Peyer's patch (tissue), 4 donors: ENCODE measurements at regions not wholly inside any gene's neighbourhood (a gene's known extent, or its start where the extent isn't known, plus 50 kb on each side); places are given as distances from the start of the nearest gene placed in this dataset.

Experiments used
- DNase-seq, 3 donors: peaks; one replicate each; pipeline ENCODE4 v3.0.0-alpha.2; 2017 to 2019
- H3K27ac ChIP-seq, 4 donors: fragments of 200-600 bp; sonication (generic); one replicate each; pipeline ENCODE4 v1.5.1; 2016 to 2019
- H3K27me3 ChIP-seq, 2 donors: fragments of 200-600 bp; sonication (generic); one replicate each; pipeline ENCODE4 v1.5.1; 2019
- H3K36me3 ChIP-seq, 3 donors: fragments of 200-600 bp; sonication (generic); one replicate each; pipeline ENCODE4 v1.5.1; 2016 to 2019
- H3K4me1 ChIP-seq, 4 donors: fragments of 200-600 bp; sonication (generic); one replicate each; pipeline ENCODE4 v1.5.1; 2016 to 2019
- H3K4me3 ChIP-seq, 4 donors: fragments of 200-600 bp; sonication (generic); 1 replicate in 3 of 4; 2 replicates in 1 of 4; pipeline ENCODE4 v1.5.1; 2016 to 2019; ENCODE audit warnings: mild to moderate bottlenecking in 1 of 4
- H3K9me3 ChIP-seq, 4 donors: fragments of 200-600 bp; sonication (generic); one replicate each; pipeline ENCODE4 v1.5.1; 2016 to 2019; ENCODE audit warnings: mild to moderate bottlenecking in 1 of 4
- POLR2A ChIP-seq, 2 donors: fragments of 450-650 bp; IDR thresholded peaks; one replicate each; pipeline ENCODE4 v1.5.1; 2017; ENCODE audit warnings: antibody characterized with exemption in 2 of 2, mild to moderate bottlenecking in 2 of 2, moderate library complexity in 2 of 2
- TF ChIP-seq, protein P1 (sequence below), 6 experiments: fragments of 450-650 bp in 4 of 6; fragments of 200-600 bp in 2 of 6; sonication (generic) in 1 of 6; IDR thresholded peaks; one replicate each; pipeline ENCODE4 v1.5.1; 2017 to 2019; ENCODE audit warnings: antibody characterized with exemption in 6 of 6, mild to moderate bottlenecking in 3 of 6, moderate library complexity in 1 of 6

DNA sequence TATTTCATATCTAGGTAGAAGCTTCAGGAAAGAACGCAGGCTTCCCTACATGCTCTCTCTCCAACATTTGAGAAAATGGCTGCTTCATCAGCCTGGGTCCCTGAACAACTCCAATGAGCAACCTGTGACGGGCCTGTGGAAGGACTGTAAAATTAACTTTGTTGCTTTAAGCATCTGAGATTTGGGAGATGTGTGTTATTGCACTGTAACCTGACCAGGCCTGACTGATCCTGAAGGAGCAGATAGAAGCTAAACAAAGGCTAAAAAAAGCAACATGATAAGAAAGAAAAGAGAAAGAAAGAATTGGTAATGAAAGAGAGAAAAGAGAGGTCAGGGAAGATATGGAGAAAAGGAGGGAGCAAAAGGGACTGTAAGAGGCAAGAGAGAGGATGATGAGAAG lies 77.1 kb upstream of the MBNL2 start:
- no peaks in the 10 kb centered on the region for H3K27me3 ChIP-seq
- no peak overlapping the region for H3K4me3 ChIP-seq
- H3K27ac ChIP-seq, result no peak overlapping the region
- no peak for TF ChIP-seq POLR2A (IDR thresholded peaks at IDR 0.05)
- TF ChIP-seq, protein P1, sequence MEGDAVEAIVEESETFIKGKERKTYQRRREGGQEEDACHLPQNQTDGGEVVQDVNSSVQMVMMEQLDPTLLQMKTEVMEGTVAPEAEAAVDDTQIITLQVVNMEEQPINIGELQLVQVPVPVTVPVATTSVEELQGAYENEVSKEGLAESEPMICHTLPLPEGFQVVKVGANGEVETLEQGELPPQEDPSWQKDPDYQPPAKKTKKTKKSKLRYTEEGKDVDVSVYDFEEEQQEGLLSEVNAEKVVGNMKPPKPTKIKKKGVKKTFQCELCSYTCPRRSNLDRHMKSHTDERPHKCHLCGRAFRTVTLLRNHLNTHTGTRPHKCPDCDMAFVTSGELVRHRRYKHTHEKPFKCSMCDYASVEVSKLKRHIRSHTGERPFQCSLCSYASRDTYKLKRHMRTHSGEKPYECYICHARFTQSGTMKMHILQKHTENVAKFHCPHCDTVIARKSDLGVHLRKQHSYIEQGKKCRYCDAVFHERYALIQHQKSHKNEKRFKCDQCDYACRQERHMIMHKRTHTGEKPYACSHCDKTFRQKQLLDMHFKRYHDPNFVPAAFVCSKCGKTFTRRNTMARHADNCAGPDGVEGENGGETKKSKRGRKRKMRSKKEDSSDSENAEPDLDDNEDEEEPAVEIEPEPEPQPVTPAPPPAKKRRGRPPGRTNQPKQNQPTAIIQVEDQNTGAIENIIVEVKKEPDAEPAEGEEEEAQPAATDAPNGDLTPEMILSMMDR (IDR thresholded peaks at IDR 0.05), result no peak
- no peak for DNase-seq
- no peaks in the 10 kb centered on the region for H3K36me3 ChIP-seq
- H3K9me3 ChIP-seq, result no peaks in the 10 kb centered on the region
- H3K4me1 ChIP-seq, result peaks cover 0 to 12% (median 0%) of the 10 kb centered on the region in 4 donors

GRCh38 chr13:97148894-97149293 lies 73.2 kb upstream of the MBNL2 start:
- Histone ChIP-seq H3K27me3 (no peaks in the 10 kb centered on the region), H3K4me3 (no peak overlapping the region), H3K36me3 (no peaks in the 10 kb centered on the region), H3K9me3 (no peaks in the 10 kb centered on the region), H3K27ac (no peak overlapping the region), H3K4me1 (no peaks in the 10 kb centered on the region)
- TF ChIP-seq POLR2A (IDR thresholded peaks at IDR 0.05), result no peak
- TF ChIP-seq, protein P1 (IDR thresholded peaks at IDR 0.05), result no peak
- DNase-seq, result no peak

GRCh38 chr13:97160421-97160820 lies 61.7 kb upstream of the MBNL2 start:
- no peaks in the 10 kb centered on the region for H3K27me3 ChIP-seq
- H3K4me1 ChIP-seq, result no peaks in the 10 kb centered on the region
- no peaks in the 10 kb centered on the region for H3K9me3 ChIP-seq
- DNase-seq, result no peak
- H3K27ac ChIP-seq, result no peak overlapping the region
- TF ChIP-seq, protein P1 (IDR thresholded peaks at IDR 0.05), result no peak
- TF ChIP-seq POLR2A (IDR thresholded peaks at IDR 0.05), result no peak
- no peaks in the 10 kb centered on the region for H3K36me3 ChIP-seq
- no peak overlapping the region for H3K4me3 ChIP-seq

- no peak overlapping the region for H3K27ac ChIP-seq
- H3K36me3 ChIP-seq, result no peaks in the 10 kb centered on the region
- H3K9me3 ChIP-seq, result no peaks in the 10 kb centered on the region
- no peak overlapping the region for H3K4me3 ChIP-seq
- no peaks in the 10 kb centered on the region for H3K27me3 ChIP-seq
- no peak for TF ChIP-seq POLR2A (IDR thresholded peaks at IDR 0.05)
- TF ChIP-seq, protein P1 (IDR thresholded peaks at IDR 0.05), result no peak
- DNase-seq, result no peak
- H3K4me1 ChIP-seq, result no peaks in the 10 kb centered on the region
These were observed 60.4 kb upstream of the MBNL2 start for GRCh38 chr13:97161582-97162231.

DNA sequence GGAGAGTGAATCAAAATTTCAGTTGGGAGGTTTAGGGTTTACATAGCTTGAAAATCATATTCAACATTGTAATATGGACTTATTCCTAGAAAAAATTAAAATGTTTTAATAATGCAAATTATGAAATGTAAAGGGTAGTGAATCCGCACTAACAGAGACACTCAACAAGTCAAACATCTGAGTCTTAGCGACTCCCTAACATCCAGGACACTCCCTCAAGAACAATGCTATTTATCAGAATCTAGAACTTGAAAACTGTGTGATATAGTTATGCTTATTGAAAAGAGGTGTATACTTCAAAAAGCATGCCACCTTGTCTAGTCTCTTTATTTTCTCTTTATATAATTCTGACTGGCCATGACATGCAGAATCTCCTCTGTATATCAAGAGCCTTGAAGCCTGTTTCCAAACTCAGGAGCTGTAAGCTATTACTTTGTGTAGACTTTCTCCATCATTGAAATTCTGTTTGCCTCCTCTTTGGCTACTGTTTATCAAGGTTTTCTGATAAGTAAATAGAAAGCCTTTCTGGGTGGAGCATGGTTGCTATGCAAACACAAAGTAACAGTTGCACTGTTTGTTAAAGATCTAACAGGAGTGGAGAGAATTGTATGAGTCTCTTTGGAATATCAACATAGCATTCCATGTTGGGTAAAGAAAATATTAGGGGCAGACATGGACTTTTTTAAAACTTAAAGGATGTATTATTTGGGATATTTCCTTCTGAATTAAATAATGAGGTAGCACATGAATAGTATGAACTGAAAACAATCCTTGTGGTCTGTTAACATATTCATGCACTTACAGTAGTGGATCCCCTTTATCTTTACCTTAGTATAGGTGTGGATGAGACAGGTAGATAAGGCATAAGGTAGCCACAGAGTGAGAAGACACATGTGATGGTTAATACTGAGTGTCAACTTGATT lies 56.4 kb upstream of the MBNL2 start:
- Histone ChIP-seq H3K27ac (no peak overlapping the region), H3K27me3 (no peaks in the 10 kb centered on the region)
- no peak for DNase-seq

More for the DNA sequence above, 56.4 kb upstream of the MBNL2 start:
- Histone ChIP-seq H3K4me3 (no peak overlapping the region), H3K36me3 (no peaks in the 10 kb centered on the region), H3K4me1 (no peaks in the 10 kb centered on the region), H3K9me3 (no peaks in the 10 kb centered on the region)
- no peak for TF ChIP-seq POLR2A (IDR thresholded peaks at IDR 0.05)
- TF ChIP-seq, protein P1 (IDR thresholded peaks at IDR 0.05), result no peak
